SK-N-SH (cell line): ENCODE measurements at regions not wholly inside any gene's neighbourhood (a gene's known extent, or its start where the extent isn't known, plus 50 kb on each side); places are given as distances from the start of the nearest gene placed in this dataset.

ENCODE experiments used
- CTCF ChIA-PET: fragments of 300-600, 350-600 bp; formaldehyde crosslinking; extraction: SDS; loops from one replicate; lab custom pipeline; 2021; lab: Yijun Ruan, JAX
- POLR2A ChIA-PET: fragments of 350-600 bp; sonication (Branson Sonifier 250); formaldehyde crosslinking; extraction: SDS; loops from one replicate; lab custom pipeline; 2020; ENCODE audit warnings: antibody characterized with exemption, inconsistent platforms; lab: Yijun Ruan, JAX
- DNase-seq: peaks from one replicate; pipeline ENCODE4 v3.0.0; 2012
- H2AFZ ChIP-seq: fragments of 200-600 bp; sonication (generic); 2 replicates; pipeline ENCODE4 v1.8.1; 2016; ENCODE audit warnings: antibody characterized with exemption, mild to moderate bottlenecking, low read depth
- H3F3A ChIP-seq: fragments of 200-600 bp; sonication (generic); replicated peaks from 2 replicates; pipeline ENCODE3; 2016; ENCODE audit warnings: antibody characterized with exemption, mild to moderate bottlenecking; ENCODE audit not compliant: insufficient read depth
- H3K27ac ChIP-seq, 2 experiments: fragments of 200-500 bp in 1 of 2; fragments of 200-600 bp in 1 of 2; sonication (Bioruptor generic) in 1 of 2; sonication (generic), shearing (Covaris generic) in 1 of 2; 2 replicates each; pipeline versions ENCODE4 v1.5.1 to v1.6.1; 2014 to 2016; ENCODE audit warnings: low read depth in 2 of 2, inconsistent platforms in 1 of 2, low read length in 1 of 2, mild to moderate bottlenecking in 1 of 2, mixed read lengths in 1 of 2
- H3K27me3 ChIP-seq: fragments of 200-600 bp; sonication (generic), shearing (Covaris generic); 2 replicates; pipeline ENCODE4 v1.6.1; 2016; ENCODE audit warnings: mixed run types; ENCODE audit not compliant: insufficient read depth
- H3K36me3 ChIP-seq, 2 experiments: fragments of 200-500 bp in 1 of 2; fragments of 200-600 bp in 1 of 2; sonication (Bioruptor generic) in 1 of 2; sonication (generic) in 1 of 2; replicated peaks in 1 of 2; 2 replicates each; pipeline versions ENCODE3 to v1.5.1; 2014 to 2016; ENCODE audit warnings: low read length in 1 of 2, mild to moderate bottlenecking in 1 of 2; ENCODE audit not compliant: insufficient read depth in 2 of 2, control insufficient read depth in 1 of 2
- H3K4me1 ChIP-seq, 2 experiments: fragments of 200-500 bp in 1 of 2; fragments of 200-600 bp in 1 of 2; sonication (Bioruptor generic) in 1 of 2; sonication (generic), shearing (Covaris generic) in 1 of 2; 2 replicates each; pipeline versions ENCODE4 v1.5.1 to v1.6.1; 2014 to 2016; ENCODE audit warnings: low read depth in 1 of 2, low read length in 1 of 2, mixed run types in 1 of 2; ENCODE audit not compliant: insufficient read depth in 2 of 2, control insufficient read depth in 1 of 2
- H3K4me2 ChIP-seq: fragments of 200-600 bp; sonication (generic), shearing (Covaris generic); 2 replicates; pipeline ENCODE4 v1.6.1; 2017; ENCODE audit warnings: mixed run types
- H3K4me3 ChIP-seq, 2 experiments: fragments of 200-500 bp in 1 of 2; fragments of 200-600 bp in 1 of 2; sonication (Bioruptor generic) in 1 of 2; sonication (generic), shearing (Covaris generic) in 1 of 2; 2 replicates each; pipeline versions ENCODE4 v1.5.1 to v1.8.1; 2014 to 2016; ENCODE audit warnings: low read depth in 2 of 2, inconsistent platforms in 1 of 2, low read length in 1 of 2, mild to moderate bottlenecking in 1 of 2, mixed read lengths in 1 of 2, moderate library complexity in 1 of 2
- H3K79me2 ChIP-seq: fragments of 200-600 bp; sonication (generic); 2 replicates; pipeline ENCODE4 v1.8.1; 2017; ENCODE audit warnings: mild to moderate bottlenecking; ENCODE audit not compliant: insufficient read depth
- H3K9ac ChIP-seq: fragments of 200-600 bp; sonication (generic); 2 replicates; pipeline ENCODE4 v1.6.1; 2017; ENCODE audit warnings: mixed run types
- H3K9me2 ChIP-seq: fragments of 200-600 bp; sonication (generic); 2 replicates; pipeline ENCODE4 v1.6.1; 2017; ENCODE audit warnings: mixed run types
- H3K9me3 ChIP-seq: fragments of 200-600 bp; sonication (generic); 2 replicates; pipeline ENCODE4 v1.6.1; 2017; ENCODE audit warnings: mixed run types, mild to moderate bottlenecking, moderate library complexity
- H4K20me1 ChIP-seq: fragments of 200-600 bp; sonication (generic); 2 replicates; pipeline ENCODE4 v1.6.1; 2017; ENCODE audit warnings: mild to moderate bottlenecking, mixed run types; ENCODE audit not compliant: insufficient read depth
- CHD2 ChIP-seq: fragments of 150-350 bp; IDR thresholded peaks from 2 replicates; pipeline ENCODE4 v1.6.1; 2018; ENCODE audit warnings: low read length; ENCODE audit not compliant: partially characterized antibody
- EP300 ChIP-seq, 2 experiments: IDR thresholded peaks; 2 replicates each; pipeline versions ENCODE4 v1.4.0 to v1.6.1; 2012; ENCODE audit warnings: borderline replicate concordance in 1 of 2, low read depth in 1 of 2, low read length in 1 of 2
- EZH2phosphoT487 ChIP-seq: fragments of 200-600 bp; sonication (generic); IDR thresholded peaks from 2 replicates; pipeline ENCODE4 v1.6.1; 2017; ENCODE audit warnings: low read depth, mixed run types, mild to moderate bottlenecking, antibody characterized with exemption, moderate library complexity, borderline replicate concordance
- GABPA ChIP-seq: IDR thresholded peaks from 2 replicates; pipeline ENCODE4 v1.4.0; 2012; ENCODE audit warnings: low read depth, mild to moderate bottlenecking
- GATA2 ChIP-seq: sonication (generic); formaldehyde crosslinking; IDR thresholded peaks from 2 replicates; pipeline ENCODE4 v1.5.0; 2020; ENCODE audit warnings: mild to moderate bottlenecking, missing genetic modification reagents
- MXI1 ChIP-seq: IDR thresholded peaks from 2 replicates; pipeline ENCODE4 v1.6.1; 2012; ENCODE audit warnings: mild to moderate bottlenecking, low read depth, low read length, improper control_type of control experiment
- NFIC ChIP-seq: IDR thresholded peaks from 2 replicates; pipeline ENCODE4 v1.4.0; 2012; ENCODE audit warnings: borderline replicate concordance
- NRF1 ChIP-seq: IDR thresholded peaks from 2 replicates; pipeline ENCODE4 v1.6.1; 2012; ENCODE audit warnings: low read depth, mild to moderate bottlenecking, low read length
- PBX3 ChIP-seq: IDR thresholded peaks from 2 replicates; pipeline ENCODE4; 2012
- RAD21 ChIP-seq: IDR thresholded peaks from 2 replicates; pipeline ENCODE4 v1.6.1; 2012; ENCODE audit warnings: mild to moderate bottlenecking, low read length
- RCOR1 ChIP-seq: fragments of 150-350 bp; IDR thresholded peaks from 2 replicates; pipeline ENCODE4 v1.6.1; 2017; ENCODE audit warnings: antibody characterized with exemption, low read length
- REST ChIP-seq: IDR thresholded peaks from 2 replicates; pipeline ENCODE4 v1.6.1; 2012; ENCODE audit warnings: mild to moderate bottlenecking, low read depth, low read length, moderate library complexity
- RFX5 ChIP-seq: IDR thresholded peaks from 2 replicates; pipeline ENCODE4 v1.6.1; 2012; ENCODE audit warnings: mild to moderate bottlenecking, improper control_type of control experiment, low read length
- SMC3 ChIP-seq: IDR thresholded peaks from 2 replicates; pipeline ENCODE4 v1.6.1; 2012; ENCODE audit warnings: low read depth, low read length, improper control_type of control experiment
- TAF1 ChIP-seq: IDR thresholded peaks from 2 replicates; pipeline ENCODE4 v1.6.1; 2012; ENCODE audit warnings: low read depth, mild to moderate bottlenecking, low read length, moderate library complexity, borderline replicate concordance
- TCF12 ChIP-seq: IDR thresholded peaks from 2 replicates; pipeline ENCODE4 v1.4.0; 2012
- USF1 ChIP-seq: IDR thresholded peaks from 2 replicates; pipeline ENCODE4 v1.4.0; 2012; ENCODE audit warnings: low read depth, borderline replicate concordance
- USF2 ChIP-seq: fragments of 150-350 bp; IDR thresholded peaks from 2 replicates; pipeline ENCODE4 v1.6.1; 2017; ENCODE audit warnings: antibody characterized with exemption, low read length, low read depth, borderline replicate concordance
- ZBTB33 ChIP-seq: IDR thresholded peaks from 2 replicates; pipeline ENCODE4 v1.4.0; 2012; ENCODE audit warnings: low read depth, borderline replicate concordance
- WGBS: methylation state at CpG from one replicate; pipeline ENCODE4 v1.1.6; 2017; ENCODE audit warnings: low lambda C conversion rate; 5-methylcytosine and 5-hydroxymethylcytosine counted together

GRCh38 chr15:31453558-31454318 lies 127.1 kb downstream of the KLF13 start (continued):
- no peak for TF ChIP-seq TAF1

- TF ChIP-seq NFIC (no peak), USF1 (no peak), TCF12 (no peak), NRF1 (no peak), PBX3 (no peak), EZH2phosphoT487 (no peak), EP300 (IDR thresholded peaks at IDR 0.05; ENCODE audit: borderline replicate concordance in 1 of 2, low read depth in 1 of 2, low read length in 1 of 2) (no peak), USF2 (no peak), REST (no peak), SMC3 (no peak), RCOR1 (no peak), CHD2 (no peak), MXI1 (no peak), RFX5 (no peak), GATA2 (CRISPR knock-in tag) (no peak), GABPA (no peak), RAD21 (no peak), TAF1 (no peak), ZBTB33 (no peak)
- Histone ChIP-seq H3K27me3 (no peaks in the 10 kb centered on the region), H3K4me1 (no peaks in the 10 kb centered on the region), H3K4me2 (no peak overlapping the region), H3K27ac (no peak overlapping the region), H3K79me2 (no peaks in the 10 kb centered on the region), H3K9ac (no peak overlapping the region), H3K9me3 (no peaks in the 10 kb centered on the region), H3K36me3 (no peaks in the 10 kb centered on the region), H3K4me3 (no peak overlapping the region), H4K20me1 (no peaks in the 10 kb centered on the region), H2AFZ (no peak overlapping the region), H3F3A (no peaks in the 10 kb centered on the region), H3K9me2 (no peaks in the 10 kb centered on the region)
- CTCF ChIA-PET: interaction anchor here (1.5 kb wide), 1 partner anchor 33 kb away, joined by 5 read pairs; no protein-coding TSS in a partner anchor
- 59% methylated on average over 1 of the region's 1 CpG for WGBS
- POLR2A ChIA-PET: no interaction called here
- DNase-seq: no peak
These were observed 128.9 kb downstream of the KLF13 start for GRCh38 chr15:31455499-31455898.
